Ishikawa (cell line): ENCODE measurements at regions not wholly inside any gene's neighbourhood (a gene's known extent, or its start where the extent isn't known, plus 50 kb on each side); places are given as distances from the start of the nearest gene placed in this dataset.

Source experiments
- CEBPB ChIP-seq: IDR thresholded peaks from 2 replicates; pipeline ENCODE4 v1.6.1; 2012
- CREB1 ChIP-seq: IDR thresholded peaks from 2 replicates; pipeline ENCODE4 v1.6.1; 2012; ENCODE audit warnings: low read depth
- EGR1 ChIP-seq: IDR thresholded peaks from 2 replicates; pipeline ENCODE4 v1.6.1; 2012
- EP300 ChIP-seq: IDR thresholded peaks from 2 replicates; pipeline ENCODE4 v1.6.1; 2012; ENCODE audit warnings: borderline replicate concordance
- FOXM1 ChIP-seq: IDR thresholded peaks from 2 replicates; pipeline ENCODE4 v1.6.1; 2012; ENCODE audit warnings: low read depth, borderline replicate concordance
- MAX ChIP-seq: IDR thresholded peaks from 2 replicates; pipeline ENCODE4 v1.6.1; 2012
- NFIC ChIP-seq: IDR thresholded peaks from 2 replicates; pipeline ENCODE4 v1.6.1; 2012
- RAD21 ChIP-seq: IDR thresholded peaks from 2 replicates; pipeline ENCODE4 v1.6.1; 2012; ENCODE audit warnings: low read depth
- REST ChIP-seq: IDR thresholded peaks from 2 replicates; pipeline ENCODE4 v1.6.1; 2012; ENCODE audit warnings: low read depth, mild to moderate bottlenecking
- TAF1 ChIP-seq: IDR thresholded peaks from 2 replicates; pipeline ENCODE4 v1.6.1; 2012; ENCODE audit warnings: low read depth, mild to moderate bottlenecking
- TCF12 ChIP-seq: IDR thresholded peaks from 2 replicates; pipeline ENCODE4 v1.6.1; 2012; ENCODE audit warnings: low read depth
- TEAD4 ChIP-seq: IDR thresholded peaks from 2 replicates; pipeline ENCODE4 v1.6.1; 2012
- USF1 ChIP-seq: IDR thresholded peaks from 2 replicates; pipeline ENCODE4 v1.6.1; 2012
- YY1 ChIP-seq: IDR thresholded peaks from 2 replicates; pipeline ENCODE4 v1.6.1; 2012; ENCODE audit warnings: low read depth
- ZBTB7A ChIP-seq: IDR thresholded peaks from 2 replicates; pipeline ENCODE4 v1.6.1; 2012; ENCODE audit warnings: low read depth

- TF ChIP-seq EGR1 (no peak), USF1 (no peak)
Measured at GRCh38 chr14:83863042-83863774, 1666.7 kb upstream of the FLRT2 start.

- TF ChIP-seq ZBTB7A (no peak), USF1 (no peak), FOXM1 (no peak), TCF12 (no peak), EGR1 (no peak), YY1 (no peak)
Measured at GRCh38 chr14:83864106-83864505, 1665.8 kb upstream of the FLRT2 start.

- TF ChIP-seq TCF12 (no peak), TEAD4 (no peak), EP300 (no peak), YY1 (no peak), MAX (no peak), CEBPB (no peak), NFIC (no peak), USF1 (no peak), RAD21 (no peak), EGR1 (no peak), CREB1 (no peak), TAF1 (no peak)
Measured at GRCh38 chr14:83867566-83868225, 1662.2 kb upstream of the FLRT2 start.

GRCh38 chr14:83870546-83871270 lies 1659.2 kb upstream of the FLRT2 start:
- no peak for TF ChIP-seq MAX
- TF ChIP-seq CEBPB = no peak
- no peak for TF ChIP-seq YY1
- TF ChIP-seq USF1 = no peak
- TF ChIP-seq RAD21 = no peak
- no peak for TF ChIP-seq TCF12
- no peak for TF ChIP-seq EP300

GRCh38 chr14:83873669-83874068 lies 1656.3 kb upstream of the FLRT2 start:
- no peak for TF ChIP-seq REST

- TF ChIP-seq TAF1 = no peak
Measured at GRCh38 chr14:83874662-83875061, 1655.3 kb upstream of the FLRT2 start.

- TF ChIP-seq CEBPB (no peak), USF1 (no peak)
Measured at GRCh38 chr14:83883732-83884131, 1646.2 kb upstream of the FLRT2 start.
